SK-N-SH treated with all-trans-retinoic acid at 6 μM for 48 hours (cell line): ENCODE measurements at regions not wholly inside any gene's neighbourhood (a gene's known extent, or its start where the extent isn't known, plus 50 kb on each side); places are given as distances from the start of the nearest gene placed in this dataset.

ENCODE experiments used
- ZFP3 ChIP-seq: fragments of 250-450 bp; sonication (Bioruptor Pico); IDR thresholded peaks from 2 replicates; pipeline ENCODE4 v1.5.0; 2020; ENCODE audit warnings: mild to moderate bottlenecking, moderate library complexity
- TF ChIP-seq, protein P1 (sequence below): fragments of 250-450 bp; sonication (Bioruptor Pico); IDR thresholded peaks from 2 replicates; pipeline ENCODE4 v1.5.0; 2020; ENCODE audit warnings: mild to moderate bottlenecking, moderate library complexity

GRCh38 chr12:91982946-91983345 is 162.7 kb downstream of the BTG1 start:
- no peak for TF ChIP-seq ZFP3 (CRISPR knock-in tag)
- TF ChIP-seq, protein P1, sequence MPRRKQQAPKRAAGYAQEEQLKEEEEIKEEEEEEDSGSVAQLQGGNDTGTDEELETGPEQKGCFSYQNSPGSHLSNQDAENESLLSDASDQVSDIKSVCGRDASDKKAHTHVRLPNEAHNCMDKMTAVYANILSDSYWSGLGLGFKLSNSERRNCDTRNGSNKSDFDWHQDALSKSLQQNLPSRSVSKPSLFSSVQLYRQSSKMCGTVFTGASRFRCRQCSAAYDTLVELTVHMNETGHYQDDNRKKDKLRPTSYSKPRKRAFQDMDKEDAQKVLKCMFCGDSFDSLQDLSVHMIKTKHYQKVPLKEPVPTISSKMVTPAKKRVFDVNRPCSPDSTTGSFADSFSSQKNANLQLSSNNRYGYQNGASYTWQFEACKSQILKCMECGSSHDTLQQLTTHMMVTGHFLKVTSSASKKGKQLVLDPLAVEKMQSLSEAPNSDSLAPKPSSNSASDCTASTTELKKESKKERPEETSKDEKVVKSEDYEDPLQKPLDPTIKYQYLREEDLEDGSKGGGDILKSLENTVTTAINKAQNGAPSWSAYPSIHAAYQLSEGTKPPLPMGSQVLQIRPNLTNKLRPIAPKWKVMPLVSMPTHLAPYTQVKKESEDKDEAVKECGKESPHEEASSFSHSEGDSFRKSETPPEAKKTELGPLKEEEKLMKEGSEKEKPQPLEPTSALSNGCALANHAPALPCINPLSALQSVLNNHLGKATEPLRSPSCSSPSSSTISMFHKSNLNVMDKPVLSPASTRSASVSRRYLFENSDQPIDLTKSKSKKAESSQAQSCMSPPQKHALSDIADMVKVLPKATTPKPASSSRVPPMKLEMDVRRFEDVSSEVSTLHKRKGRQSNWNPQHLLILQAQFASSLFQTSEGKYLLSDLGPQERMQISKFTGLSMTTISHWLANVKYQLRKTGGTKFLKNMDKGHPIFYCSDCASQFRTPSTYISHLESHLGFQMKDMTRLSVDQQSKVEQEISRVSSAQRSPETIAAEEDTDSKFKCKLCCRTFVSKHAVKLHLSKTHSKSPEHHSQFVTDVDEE (CRISPR knock-in tag) = no peak
